ENCODE measurements at regions not wholly inside any gene's neighbourhood (a gene's known extent, or its start where the extent isn't known, plus 50 kb on each side); places are given as distances from the start of the nearest gene placed in this dataset.

DNA sequence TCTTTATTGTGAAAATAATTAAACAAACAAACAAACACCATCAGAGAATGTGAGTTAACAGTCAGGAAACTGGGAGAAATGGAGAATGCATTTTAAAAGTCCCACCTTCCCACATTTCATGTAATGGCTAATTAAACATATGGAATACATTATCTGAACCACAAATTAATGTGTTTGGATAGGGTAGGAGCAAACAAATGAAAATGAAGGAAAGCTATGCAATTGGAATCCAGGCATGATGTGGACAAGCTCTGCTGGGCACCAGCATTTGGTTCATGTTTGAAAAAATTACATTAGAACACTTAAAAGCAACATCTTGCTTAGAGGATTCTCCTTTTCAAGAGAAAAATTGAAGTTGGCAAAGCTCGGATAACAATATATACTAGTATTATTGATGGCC is 628.1 kb downstream of the LMO4 start:
- TF ChIP-seq SUPT20H (IDR thresholded peaks at IDR 0.05; ENCODE audit: borderline replicate concordance, control insufficient read depth, low read depth, low read length) (no peak), RCOR1 (conservative IDR thresholded peaks at IDR 0.05; ENCODE audit: low read depth, low read length) (no peak), EZH2 (IDR thresholded peaks at IDR 0.05; ENCODE audit: borderline replicate concordance, control insufficient read depth, low read depth, low read length) (no peak), SMC3 (IDR thresholded peaks at IDR 0.05; ENCODE audit: borderline replicate concordance, low read length) (no peak), ATF3 (IDR thresholded peaks at IDR 0.05; ENCODE audit: borderline replicate concordance, extremely low read depth, low read depth, low read length) (no peak), PML (IDR thresholded peaks at IDR 0.05; ENCODE audit: low read length) (no peak), ZBTB33 (IDR thresholded peaks at IDR 0.05) (no peak), KLF5 (IDR thresholded peaks at IDR 0.05; ENCODE audit: partially characterized antibody) (no peak)
- TF ChIP-seq, protein P1, sequence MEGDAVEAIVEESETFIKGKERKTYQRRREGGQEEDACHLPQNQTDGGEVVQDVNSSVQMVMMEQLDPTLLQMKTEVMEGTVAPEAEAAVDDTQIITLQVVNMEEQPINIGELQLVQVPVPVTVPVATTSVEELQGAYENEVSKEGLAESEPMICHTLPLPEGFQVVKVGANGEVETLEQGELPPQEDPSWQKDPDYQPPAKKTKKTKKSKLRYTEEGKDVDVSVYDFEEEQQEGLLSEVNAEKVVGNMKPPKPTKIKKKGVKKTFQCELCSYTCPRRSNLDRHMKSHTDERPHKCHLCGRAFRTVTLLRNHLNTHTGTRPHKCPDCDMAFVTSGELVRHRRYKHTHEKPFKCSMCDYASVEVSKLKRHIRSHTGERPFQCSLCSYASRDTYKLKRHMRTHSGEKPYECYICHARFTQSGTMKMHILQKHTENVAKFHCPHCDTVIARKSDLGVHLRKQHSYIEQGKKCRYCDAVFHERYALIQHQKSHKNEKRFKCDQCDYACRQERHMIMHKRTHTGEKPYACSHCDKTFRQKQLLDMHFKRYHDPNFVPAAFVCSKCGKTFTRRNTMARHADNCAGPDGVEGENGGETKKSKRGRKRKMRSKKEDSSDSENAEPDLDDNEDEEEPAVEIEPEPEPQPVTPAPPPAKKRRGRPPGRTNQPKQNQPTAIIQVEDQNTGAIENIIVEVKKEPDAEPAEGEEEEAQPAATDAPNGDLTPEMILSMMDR (IDR thresholded peaks at IDR 0.05 in 2 of 3, conservative IDR thresholded peaks at IDR 0.05 in 1 of 3; ENCODE audit: control insufficient read depth in 2 of 3, extremely low read depth in 1 of 3, insufficient read depth in 1 of 3, low read depth in 3 of 3, low read length in 3 of 3): no peak
- TF ChIP-seq, protein P2, sequence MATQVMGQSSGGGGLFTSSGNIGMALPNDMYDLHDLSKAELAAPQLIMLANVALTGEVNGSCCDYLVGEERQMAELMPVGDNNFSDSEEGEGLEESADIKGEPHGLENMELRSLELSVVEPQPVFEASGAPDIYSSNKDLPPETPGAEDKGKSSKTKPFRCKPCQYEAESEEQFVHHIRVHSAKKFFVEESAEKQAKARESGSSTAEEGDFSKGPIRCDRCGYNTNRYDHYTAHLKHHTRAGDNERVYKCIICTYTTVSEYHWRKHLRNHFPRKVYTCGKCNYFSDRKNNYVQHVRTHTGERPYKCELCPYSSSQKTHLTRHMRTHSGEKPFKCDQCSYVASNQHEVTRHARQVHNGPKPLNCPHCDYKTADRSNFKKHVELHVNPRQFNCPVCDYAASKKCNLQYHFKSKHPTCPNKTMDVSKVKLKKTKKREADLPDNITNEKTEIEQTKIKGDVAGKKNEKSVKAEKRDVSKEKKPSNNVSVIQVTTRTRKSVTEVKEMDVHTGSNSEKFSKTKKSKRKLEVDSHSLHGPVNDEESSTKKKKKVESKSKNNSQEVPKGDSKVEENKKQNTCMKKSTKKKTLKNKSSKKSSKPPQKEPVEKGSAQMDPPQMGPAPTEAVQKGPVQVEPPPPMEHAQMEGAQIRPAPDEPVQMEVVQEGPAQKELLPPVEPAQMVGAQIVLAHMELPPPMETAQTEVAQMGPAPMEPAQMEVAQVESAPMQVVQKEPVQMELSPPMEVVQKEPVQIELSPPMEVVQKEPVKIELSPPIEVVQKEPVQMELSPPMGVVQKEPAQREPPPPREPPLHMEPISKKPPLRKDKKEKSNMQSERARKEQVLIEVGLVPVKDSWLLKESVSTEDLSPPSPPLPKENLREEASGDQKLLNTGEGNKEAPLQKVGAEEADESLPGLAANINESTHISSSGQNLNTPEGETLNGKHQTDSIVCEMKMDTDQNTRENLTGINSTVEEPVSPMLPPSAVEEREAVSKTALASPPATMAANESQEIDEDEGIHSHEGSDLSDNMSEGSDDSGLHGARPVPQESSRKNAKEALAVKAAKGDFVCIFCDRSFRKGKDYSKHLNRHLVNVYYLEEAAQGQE (IDR thresholded peaks at IDR 0.05; ENCODE audit: low read depth, low read length): no peak

All from GM12878 (cell line).